ENCODE measurements at regions not wholly inside any gene's neighbourhood (a gene's known extent, or its start where the extent isn't known, plus 50 kb on each side); places are given as distances from the start of the nearest gene placed in this dataset.

DNA sequence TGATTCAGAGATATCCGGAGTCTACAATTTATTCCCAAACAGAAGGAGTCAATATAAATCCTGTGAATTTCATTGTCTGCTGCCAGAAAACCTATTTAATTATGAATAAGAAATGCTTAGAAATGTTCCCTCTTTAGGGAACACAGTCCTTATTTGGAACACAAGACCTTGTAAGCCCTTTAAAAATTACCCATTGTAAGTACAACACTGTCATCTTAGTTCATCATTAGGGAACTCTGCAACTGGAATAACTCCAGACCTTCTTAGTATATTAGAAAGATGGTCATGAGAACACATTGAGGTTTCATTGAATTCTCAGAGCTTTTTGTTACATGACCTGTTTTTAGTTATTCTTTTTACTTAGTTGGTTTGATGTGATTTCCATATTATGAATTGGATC lies 548.5 kb upstream of the KLF12 start:
- ATAC-seq (ENCODE audit: insufficient read depth, low FRiP score) (no peak), DNase-seq (no peak)
- H3K4me1 ChIP-seq (ENCODE audit: control insufficient read depth in 5 of 5, insufficient read depth in 5 of 5, low read length in 5 of 5): no peaks in the 10 kb centered on the region
- H3K27me3 ChIP-seq (ENCODE audit: control insufficient read depth in 3 of 3, insufficient read depth in 3 of 3, low read length in 2 of 3): no peaks in the 10 kb centered on the region
- no peaks in the 10 kb centered on the region for H3K9me3 ChIP-seq (ENCODE audit: control insufficient read depth in 4 of 4, insufficient read depth in 3 of 4, low read length in 3 of 4)
- H3K4me3 ChIP-seq: no peak overlapping the region
- TF ChIP-seq, protein P1, sequence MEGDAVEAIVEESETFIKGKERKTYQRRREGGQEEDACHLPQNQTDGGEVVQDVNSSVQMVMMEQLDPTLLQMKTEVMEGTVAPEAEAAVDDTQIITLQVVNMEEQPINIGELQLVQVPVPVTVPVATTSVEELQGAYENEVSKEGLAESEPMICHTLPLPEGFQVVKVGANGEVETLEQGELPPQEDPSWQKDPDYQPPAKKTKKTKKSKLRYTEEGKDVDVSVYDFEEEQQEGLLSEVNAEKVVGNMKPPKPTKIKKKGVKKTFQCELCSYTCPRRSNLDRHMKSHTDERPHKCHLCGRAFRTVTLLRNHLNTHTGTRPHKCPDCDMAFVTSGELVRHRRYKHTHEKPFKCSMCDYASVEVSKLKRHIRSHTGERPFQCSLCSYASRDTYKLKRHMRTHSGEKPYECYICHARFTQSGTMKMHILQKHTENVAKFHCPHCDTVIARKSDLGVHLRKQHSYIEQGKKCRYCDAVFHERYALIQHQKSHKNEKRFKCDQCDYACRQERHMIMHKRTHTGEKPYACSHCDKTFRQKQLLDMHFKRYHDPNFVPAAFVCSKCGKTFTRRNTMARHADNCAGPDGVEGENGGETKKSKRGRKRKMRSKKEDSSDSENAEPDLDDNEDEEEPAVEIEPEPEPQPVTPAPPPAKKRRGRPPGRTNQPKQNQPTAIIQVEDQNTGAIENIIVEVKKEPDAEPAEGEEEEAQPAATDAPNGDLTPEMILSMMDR (IDR thresholded peaks at IDR 0.05; ENCODE audit: control extremely low read depth, extremely low read depth): no peak
- no peak overlapping the region for H3K27ac ChIP-seq (ENCODE audit: low read depth in 1 of 2, low read length in 1 of 2)
- H3K36me3 ChIP-seq (ENCODE audit: control insufficient read depth in 4 of 4, insufficient read depth in 4 of 4, low read length in 4 of 4): no peaks in the 10 kb centered on the region
- WGBS, 2 donors: 94 to 98% methylated on average over 1 of the region's 1 CpG
- no peak overlapping the region for H3K9ac ChIP-seq (ENCODE audit: insufficient read depth in 1 of 2, low read length in 2 of 2)

DNA sequence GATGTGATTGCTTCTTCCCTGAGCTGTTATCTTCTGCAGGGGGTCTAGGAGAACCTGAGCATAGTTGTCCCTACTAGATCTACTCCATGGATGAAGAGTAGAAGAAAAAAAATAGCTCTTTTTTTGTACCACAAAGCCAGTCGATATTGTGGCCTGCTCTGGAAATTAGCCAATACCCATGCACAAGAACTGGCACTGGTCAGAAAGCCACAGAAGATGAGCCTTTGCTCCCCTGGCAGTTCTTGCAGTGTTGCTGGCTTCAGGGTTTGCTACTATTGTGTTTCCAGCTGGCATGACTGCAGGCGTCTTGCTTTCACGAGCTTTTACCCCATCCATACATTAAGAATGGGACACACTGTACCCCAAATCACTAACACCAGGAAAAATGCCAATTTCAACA lies 547.7 kb upstream of the KLF12 start:
- Histone ChIP-seq H3K27me3 (ENCODE audit: control insufficient read depth in 3 of 3, insufficient read depth in 3 of 3, low read length in 2 of 3) (no peaks in the 10 kb centered on the region), H3K4me1 (ENCODE audit: control insufficient read depth in 5 of 5, insufficient read depth in 5 of 5, low read length in 5 of 5) (no peaks in the 10 kb centered on the region), H3K36me3 (ENCODE audit: control insufficient read depth in 4 of 4, insufficient read depth in 4 of 4, low read length in 4 of 4) (no peaks in the 10 kb centered on the region), H3K4me3 (no peak overlapping the region), H3K27ac (ENCODE audit: low read depth in 1 of 2, low read length in 1 of 2) (no peak overlapping the region), H3K9ac (ENCODE audit: insufficient read depth in 1 of 2, low read length in 2 of 2) (no peak overlapping the region), H3K9me3 (ENCODE audit: control insufficient read depth in 4 of 4, insufficient read depth in 3 of 4, low read length in 3 of 4) (no peaks in the 10 kb centered on the region)
- TF ChIP-seq, protein P1 (IDR thresholded peaks at IDR 0.05; ENCODE audit: control extremely low read depth, extremely low read depth): no peak
- DNase-seq (no peak), ATAC-seq (ENCODE audit: insufficient read depth, low FRiP score) (no peak)
- WGBS, 2 donors: 86 to 95% methylated on average over 3 of the region's 3 CpGs

DNA sequence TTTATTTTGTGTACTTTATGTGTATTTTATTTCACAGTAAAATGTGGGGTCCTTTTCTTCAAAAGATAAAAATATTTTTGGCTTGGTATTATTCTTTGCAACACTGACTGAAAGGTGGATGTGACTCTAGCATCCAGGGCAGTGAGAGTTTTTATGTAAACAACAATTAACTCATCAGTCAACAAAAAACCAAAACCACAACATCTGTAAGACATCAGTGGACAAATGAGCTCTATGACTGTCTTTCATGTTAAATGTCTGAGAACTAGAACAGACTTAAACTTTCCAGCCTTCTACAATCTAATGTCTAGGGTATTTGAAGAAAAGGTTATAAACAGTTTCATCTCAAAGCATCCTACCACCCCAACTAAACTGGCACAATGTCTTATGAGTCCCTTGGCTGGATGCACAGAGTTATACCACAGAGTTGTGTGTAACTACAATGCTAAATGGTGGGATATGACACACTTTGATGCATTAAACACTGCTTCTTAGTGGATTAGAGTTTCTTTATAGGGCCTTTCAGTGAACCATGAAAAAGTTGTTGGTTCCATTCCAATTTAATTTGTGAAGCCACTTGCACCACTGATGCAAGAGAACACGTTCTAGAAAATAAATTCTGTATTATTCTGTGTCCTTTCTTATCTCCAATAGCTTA lies 544.2 kb upstream of the KLF12 start:
- Histone ChIP-seq H3K36me3 (ENCODE audit: control insufficient read depth in 4 of 4, insufficient read depth in 4 of 4, low read length in 4 of 4) (no peaks in the 10 kb centered on the region), H3K9ac (ENCODE audit: insufficient read depth in 1 of 2, low read length in 2 of 2) (no peak overlapping the region), H3K4me3 (no peak overlapping the region), H3K9me3 (ENCODE audit: control insufficient read depth in 4 of 4, insufficient read depth in 3 of 4, low read length in 3 of 4) (no peaks in the 10 kb centered on the region), H3K27me3 (ENCODE audit: control insufficient read depth in 3 of 3, insufficient read depth in 3 of 3, low read length in 2 of 3) (no peaks in the 10 kb centered on the region), H3K27ac (ENCODE audit: low read depth in 1 of 2, low read length in 1 of 2) (no peak overlapping the region), H3K4me1 (ENCODE audit: control insufficient read depth in 5 of 5, insufficient read depth in 5 of 5, low read length in 5 of 5) (no peaks in the 10 kb centered on the region)
- WGBS, 2 donors: 63 to 69% methylated on average over 1 of the region's 1 CpG
- no peak for ATAC-seq (ENCODE audit: insufficient read depth, low FRiP score)
- TF ChIP-seq, protein P1 (IDR thresholded peaks at IDR 0.05; ENCODE audit: control extremely low read depth, extremely low read depth): no peak
- DNase-seq: no peak

DNA sequence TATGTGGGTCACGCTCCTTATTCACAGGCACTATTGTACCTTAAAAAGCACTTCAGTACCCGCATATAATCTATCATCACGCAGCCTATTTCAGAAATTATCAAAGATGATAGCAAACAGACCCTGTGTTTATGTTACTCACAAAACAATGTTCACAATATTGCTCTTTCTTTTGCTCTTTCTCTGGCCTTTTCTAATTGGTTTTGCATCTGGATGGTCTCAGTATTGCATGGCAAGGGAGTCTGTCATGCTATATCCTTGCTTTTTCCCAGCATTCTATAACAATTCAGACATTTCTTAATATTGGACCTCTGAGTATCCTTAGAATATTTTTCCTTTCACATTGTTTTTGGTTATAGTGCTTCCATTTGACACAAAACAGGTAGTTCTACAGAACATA lies 541.8 kb upstream of the KLF12 start:
- ATAC-seq (ENCODE audit: insufficient read depth, low FRiP score): no peak
- H3K27ac ChIP-seq (ENCODE audit: low read depth in 1 of 2, low read length in 1 of 2): no peak overlapping the region
- 87 to 91% methylated on average over 3 of the region's 3 CpGs for WGBS, 2 donors

More for the DNA sequence above, 541.8 kb upstream of the KLF12 start:
- no peaks in the 10 kb centered on the region for H3K36me3 ChIP-seq (ENCODE audit: control insufficient read depth in 4 of 4, insufficient read depth in 4 of 4, low read length in 4 of 4)
- H3K27me3 ChIP-seq (ENCODE audit: control insufficient read depth in 3 of 3, insufficient read depth in 3 of 3, low read length in 2 of 3): no peaks in the 10 kb centered on the region
- H3K4me1 ChIP-seq (ENCODE audit: control insufficient read depth in 5 of 5, insufficient read depth in 5 of 5, low read length in 5 of 5): no peaks in the 10 kb centered on the region
- H3K9me3 ChIP-seq (ENCODE audit: control insufficient read depth in 4 of 4, insufficient read depth in 3 of 4, low read length in 3 of 4): no peaks in the 10 kb centered on the region
- no peak overlapping the region for H3K4me3 ChIP-seq
- no peak overlapping the region for H3K9ac ChIP-seq (ENCODE audit: insufficient read depth in 1 of 2, low read length in 2 of 2)
- TF ChIP-seq, protein P1 (IDR thresholded peaks at IDR 0.05; ENCODE audit: control extremely low read depth, extremely low read depth): no peak
- DNase-seq: peak in 2 of 3 donors; percentile 33 to 50
